Activated T-cell treated with anti-CD3 and anti-CD28 coated beads, Interleukin-2, amount 50 U/mL, for 72 hours (primary cell): ENCODE measurements at regions not wholly inside any gene's neighbourhood (a gene's known extent, or its start where the extent isn't known, plus 50 kb on each side); places are given as distances from the start of the nearest gene placed in this dataset.

Source experiments
- ATAC-seq, 2 donors: fragments of 150-1000 bp; cut with Tn5 transposase; replicated peaks in 1 of 2; 2 replicates each; pipeline ENCODE4 v1.10.0; 2021; ENCODE audit warnings: moderate library complexity in 2 of 2, mild to moderate bottlenecking in 1 of 2
- DNase-seq, 2 donors: peaks; one replicate each; pipeline ENCODE4 v3.0.0; 2021 to 2022; ENCODE audit warnings: mixed read lengths in 1 of 2
- H3K27ac Mint-ChIP-seq: one replicate; pipeline ENCODE4 v1.8.0; 2022; ENCODE audit warnings: mild to moderate bottlenecking, moderate library complexity, mixed read lengths
- H3K27me3 Mint-ChIP-seq: one replicate; pipeline ENCODE4 v1.8.0; 2022; ENCODE audit warnings: low read depth, mixed read lengths
- H3K36me3 Mint-ChIP-seq, 2 donors: one replicate each; pipeline ENCODE4 v1.8.0; 2022; ENCODE audit warnings: mixed read lengths in 2 of 2, mild to moderate bottlenecking in 1 of 2; ENCODE audit not compliant: insufficient read depth in 2 of 2
- H3K4me1 Mint-ChIP-seq: one replicate; pipeline ENCODE4 v1.8.0; 2022; ENCODE audit warnings: low read depth, mixed read lengths
- H3K4me3 Mint-ChIP-seq, 2 donors: one replicate each; pipeline ENCODE4 v1.8.0; 2022; ENCODE audit warnings: mild to moderate bottlenecking in 2 of 2, mixed read lengths in 2 of 2, moderate library complexity in 2 of 2
- H3K9me3 Mint-ChIP-seq, 2 donors: one replicate each; pipeline ENCODE4 v1.8.0; 2022; ENCODE audit warnings: mixed read lengths in 2 of 2

- Mint-ChIP-seq H3K9me3 (no peaks in the 10 kb centered on the region), H3K27me3 (peaks cover 49% of the 10 kb centered on the region), H3K4me1 (no peaks in the 10 kb centered on the region), H3K4me3 (no peak overlapping the region), H3K36me3 (no peaks in the 10 kb centered on the region), H3K27ac (no peak overlapping the region)
- DNase-seq: no peak
- ATAC-seq: no peak
Observed at GRCh38 chr6:167717455-167717854, 109.3 kb upstream of the AFDN start.

GRCh38 chr6:167717867-167718266 lies 108.8 kb upstream of the AFDN start:
- H3K4me1 Mint-ChIP-seq: no peaks in the 10 kb centered on the region
- no peaks in the 10 kb centered on the region for H3K36me3 Mint-ChIP-seq
- DNase-seq: no peak
- no peaks in the 10 kb centered on the region for H3K9me3 Mint-ChIP-seq
- no peak overlapping the region for H3K27ac Mint-ChIP-seq
- peaks cover 49% of the 10 kb centered on the region for H3K27me3 Mint-ChIP-seq
- no peak for ATAC-seq
- no peak overlapping the region for H3K4me3 Mint-ChIP-seq

- no peaks in the 10 kb centered on the region for H3K4me1 Mint-ChIP-seq
- peaks cover 33% of the 10 kb centered on the region for H3K27me3 Mint-ChIP-seq
- no peaks in the 10 kb centered on the region for H3K9me3 Mint-ChIP-seq
- ATAC-seq: no peak
- no peak overlapping the region for H3K27ac Mint-ChIP-seq
- DNase-seq: no peak
- peaks cover 0 to 3% of the 10 kb centered on the region in 2 donors for H3K36me3 Mint-ChIP-seq
- no peak overlapping the region for H3K4me3 Mint-ChIP-seq
Observed at GRCh38 chr6:167719920-167720319, 106.8 kb upstream of the AFDN start.

- DNase-seq (no peak), ATAC-seq (no peak)
- H3K4me1 Mint-ChIP-seq: no peaks in the 10 kb centered on the region
- peaks cover 27% of the 10 kb centered on the region for H3K27me3 Mint-ChIP-seq
- H3K27ac Mint-ChIP-seq: no peak overlapping the region
- H3K9me3 Mint-ChIP-seq: no peaks in the 10 kb centered on the region
- no peak overlapping the region for H3K4me3 Mint-ChIP-seq
- peaks cover 0 to 3% of the 10 kb centered on the region in 2 donors for H3K36me3 Mint-ChIP-seq
Observed at GRCh38 chr6:167720456-167721285, 106.0 kb upstream of the AFDN start.

GRCh38 chr6:167721291-167721690 lies 105.4 kb upstream of the AFDN start:
- Mint-ChIP-seq H3K4me3 (no peak overlapping the region), H3K36me3 (peaks cover 0 to 3% of the 10 kb centered on the region in 2 donors), H3K27ac (no peak overlapping the region), H3K9me3 (no peaks in the 10 kb centered on the region), H3K4me1 (no peaks in the 10 kb centered on the region), H3K27me3 (peaks cover 20% of the 10 kb centered on the region)
- ATAC-seq (no peak), DNase-seq (no peak)

- peaks cover 15% of the 10 kb centered on the region for H3K27me3 Mint-ChIP-seq
- no peak for DNase-seq
- H3K27ac Mint-ChIP-seq: no peak overlapping the region
- no peak for ATAC-seq
- no peak overlapping the region for H3K4me3 Mint-ChIP-seq
- H3K36me3 Mint-ChIP-seq: peaks cover 0 to 3% of the 10 kb centered on the region in 2 donors
- H3K4me1 Mint-ChIP-seq: no peaks in the 10 kb centered on the region
- no peaks in the 10 kb centered on the region for H3K9me3 Mint-ChIP-seq
Observed at GRCh38 chr6:167722634-167723309, 103.9 kb upstream of the AFDN start.

- Mint-ChIP-seq H3K9me3 (no peaks in the 10 kb centered on the region), H3K36me3 (peaks cover 0 to 3% of the 10 kb centered on the region in 2 donors), H3K4me1 (no peaks in the 10 kb centered on the region), H3K4me3 (no peak overlapping the region), H3K27ac (no peak overlapping the region), H3K27me3 (peaks cover 20% of the 10 kb centered on the region)
- ATAC-seq (no peak), DNase-seq (no peak)
Observed at GRCh38 chr6:167726043-167726621, 100.6 kb upstream of the AFDN start.

- ATAC-seq: no peak
- peaks cover 14% of the 10 kb centered on the region for H3K27me3 Mint-ChIP-seq
- H3K9me3 Mint-ChIP-seq: peaks cover 2 to 4% of the 10 kb centered on the region in 2 donors
- DNase-seq: no peak
- peaks cover 0 to 1% of the 10 kb centered on the region in 2 donors for H3K36me3 Mint-ChIP-seq
- no peak overlapping the region for H3K27ac Mint-ChIP-seq
- no peak overlapping the region for H3K4me3 Mint-ChIP-seq
- H3K4me1 Mint-ChIP-seq: no peaks in the 10 kb centered on the region
Observed at GRCh38 chr6:167730441-167730840, 96.3 kb upstream of the AFDN start.

GRCh38 chr6:167731216-167731615 lies 95.5 kb upstream of the AFDN start:
- Mint-ChIP-seq H3K27me3 (peaks cover 20% of the 10 kb centered on the region), H3K4me1 (no peaks in the 10 kb centered on the region), H3K4me3 (no peak overlapping the region), H3K9me3 (peaks cover 2 to 4% of the 10 kb centered on the region in 2 donors), H3K27ac (no peak overlapping the region), H3K36me3 (peaks cover 0 to 1% of the 10 kb centered on the region in 2 donors)
- no peak for DNase-seq
- ATAC-seq: no peak

- DNase-seq (no peak), ATAC-seq (no peak)
- Mint-ChIP-seq H3K4me1 (no peaks in the 10 kb centered on the region), H3K4me3 (no peak overlapping the region), H3K27me3 (peaks cover 17% of the 10 kb centered on the region), H3K36me3 (peaks cover 0 to 1% of the 10 kb centered on the region in 2 donors), H3K9me3 (peaks cover 2 to 4% of the 10 kb centered on the region in 2 donors), H3K27ac (no peak overlapping the region)
Observed at GRCh38 chr6:167731731-167732422, 94.8 kb upstream of the AFDN start.

GRCh38 chr6:167733740-167734661 lies 92.7 kb upstream of the AFDN start:
- DNase-seq: no peak
- Mint-ChIP-seq H3K27me3 (peaks cover 6% of the 10 kb centered on the region), H3K27ac (no peak overlapping the region), H3K4me3 (no peak overlapping the region), H3K9me3 (peaks cover 2 to 4% of the 10 kb centered on the region in 2 donors), H3K4me1 (no peaks in the 10 kb centered on the region), H3K36me3 (peaks cover 0 to 1% of the 10 kb centered on the region in 2 donors)
- ATAC-seq: no peak

- Mint-ChIP-seq H3K36me3 (peaks cover 0 to 1% of the 10 kb centered on the region in 2 donors), H3K4me1 (no peaks in the 10 kb centered on the region), H3K4me3 (no peak overlapping the region), H3K9me3 (peaks cover 2 to 4% of the 10 kb centered on the region in 2 donors), H3K27me3 (peaks cover 6% of the 10 kb centered on the region), H3K27ac (no peak overlapping the region)
- ATAC-seq (no peak), DNase-seq (no peak)
Observed at GRCh38 chr6:167734662-167735083, 92.0 kb upstream of the AFDN start.
